Gastrocnemius medialis (tissue), 4 donors: ENCODE measurements at regions not wholly inside any gene's neighbourhood (a gene's known extent, or its start where the extent isn't known, plus 50 kb on each side); places are given as distances from the start of the nearest gene placed in this dataset.

Source experiments
- POLR2A ChIP-seq, 2 donors: fragments of 450-650 bp; IDR thresholded peaks; one replicate each; pipeline ENCODE4 v1.6.1; 2017; ENCODE audit warnings: antibody characterized with exemption in 2 of 2, mild to moderate bottlenecking in 2 of 2, moderate library complexity in 2 of 2
- TF ChIP-seq, protein P1 (sequence below), 5 experiments: fragments of 450-650 bp in 3 of 5; fragments of 200-600 bp in 2 of 5; sonication (generic) in 2 of 5; IDR thresholded peaks in 4 of 5; conservative IDR thresholded peaks in 1 of 5; 1 replicate in 4 of 5; 2 replicates in 1 of 5; pipeline ENCODE4 v1.5.1; 2016 to 2019; ENCODE audit warnings: antibody characterized with exemption in 5 of 5, mild to moderate bottlenecking in 3 of 5, moderate library complexity in 3 of 5

DNA sequence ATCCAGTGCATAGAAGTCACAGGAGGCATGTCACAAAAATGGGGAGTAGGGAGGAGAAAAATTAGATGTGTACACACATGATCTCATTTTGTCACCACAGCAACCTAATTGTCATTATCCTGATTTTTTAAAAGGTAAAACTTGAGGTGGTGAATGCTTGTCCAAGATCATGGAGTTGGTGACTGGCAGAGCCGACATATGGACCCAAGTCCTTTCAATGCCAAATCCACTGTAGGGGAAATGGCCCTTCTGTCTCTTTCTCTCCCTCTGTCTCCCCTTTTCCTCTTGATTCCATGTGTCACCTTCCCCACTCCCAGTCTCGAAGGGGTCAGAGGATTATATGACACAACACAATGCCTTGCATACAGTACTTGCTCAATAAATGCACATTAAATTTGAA is 65.7 kb upstream of the JUN start:
- TF ChIP-seq, protein P1, sequence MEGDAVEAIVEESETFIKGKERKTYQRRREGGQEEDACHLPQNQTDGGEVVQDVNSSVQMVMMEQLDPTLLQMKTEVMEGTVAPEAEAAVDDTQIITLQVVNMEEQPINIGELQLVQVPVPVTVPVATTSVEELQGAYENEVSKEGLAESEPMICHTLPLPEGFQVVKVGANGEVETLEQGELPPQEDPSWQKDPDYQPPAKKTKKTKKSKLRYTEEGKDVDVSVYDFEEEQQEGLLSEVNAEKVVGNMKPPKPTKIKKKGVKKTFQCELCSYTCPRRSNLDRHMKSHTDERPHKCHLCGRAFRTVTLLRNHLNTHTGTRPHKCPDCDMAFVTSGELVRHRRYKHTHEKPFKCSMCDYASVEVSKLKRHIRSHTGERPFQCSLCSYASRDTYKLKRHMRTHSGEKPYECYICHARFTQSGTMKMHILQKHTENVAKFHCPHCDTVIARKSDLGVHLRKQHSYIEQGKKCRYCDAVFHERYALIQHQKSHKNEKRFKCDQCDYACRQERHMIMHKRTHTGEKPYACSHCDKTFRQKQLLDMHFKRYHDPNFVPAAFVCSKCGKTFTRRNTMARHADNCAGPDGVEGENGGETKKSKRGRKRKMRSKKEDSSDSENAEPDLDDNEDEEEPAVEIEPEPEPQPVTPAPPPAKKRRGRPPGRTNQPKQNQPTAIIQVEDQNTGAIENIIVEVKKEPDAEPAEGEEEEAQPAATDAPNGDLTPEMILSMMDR (IDR thresholded peaks at IDR 0.05 in 4 of 5, conservative IDR thresholded peaks at IDR 0.05 in 1 of 5), result no peak
- no peak for TF ChIP-seq POLR2A (IDR thresholded peaks at IDR 0.05)
